AG04450 (cell line): ENCODE measurements at regions not wholly inside any gene's neighbourhood (a gene's known extent, or its start where the extent isn't known, plus 50 kb on each side); places are given as distances from the start of the nearest gene placed in this dataset.

ENCODE experiments used
- CTCF ChIA-PET: fragments of 300-600, 350-600 bp; formaldehyde crosslinking; extraction: SDS; loops from one replicate; lab custom pipeline; 2022; ENCODE audit warnings: antibody characterized with exemption, inconsistent platforms; lab: Charles Lee
- POLR2A ChIA-PET: fragments of 350-600 bp; formaldehyde crosslinking; extraction: SDS; loops from one replicate; lab custom pipeline; 2021; ENCODE audit warnings: antibody characterized with exemption, inconsistent platforms; lab: Yijun Ruan, JAX
- DNase-seq: peaks from one replicate; pipeline ENCODE4 v3.0.0-alpha.2; 2011; ENCODE audit warnings: low read depth, low spot score
- H3K27ac ChIP-seq: one replicate; pipeline ENCODE4 v1.5.1; 2012; ENCODE audit warnings: low read depth, low read length, control low read depth
- H3K27me3 ChIP-seq: one replicate; pipeline ENCODE4 v1.6.0; 2012; ENCODE audit warnings: low read length; ENCODE audit not compliant: control insufficient read depth, insufficient read depth
- H3K4me3 ChIP-seq: 2 replicates; pipeline ENCODE4 v1.5.1; 2011; ENCODE audit warnings: mild to moderate bottlenecking, low read depth, low read length, control low read depth
- H3K9me3 ChIP-seq: 2 replicates; pipeline ENCODE4 v1.5.1; 2012; ENCODE audit warnings: low read length; ENCODE audit not compliant: control insufficient read depth, insufficient read depth
- CTCF ChIP-seq: IDR thresholded peaks from 2 replicates; pipeline ENCODE4 v1.5.1; 2011; ENCODE audit warnings: low read depth, low read length, control low read depth, inconsistent platforms

GRCh38 chr14:34246206-34246605 is 215.8 kb downstream of the SPTSSA start:
- no peak overlapping the region for H3K4me3 ChIP-seq
- no peak overlapping the region for H3K27ac ChIP-seq
- CTCF ChIA-PET: no interaction called here
- no peak for DNase-seq
- POLR2A ChIA-PET: no interaction called here
- no peaks in the 10 kb centered on the region for H3K9me3 ChIP-seq
- H3K27me3 ChIP-seq: peaks cover 3% of the 10 kb centered on the region
- no peak for TF ChIP-seq CTCF

GRCh38 chr14:34243401-34243800 is 218.6 kb downstream of the SPTSSA start:
- H3K9me3 ChIP-seq: no peaks in the 10 kb centered on the region
- no peak overlapping the region for H3K27ac ChIP-seq
- CTCF ChIA-PET: no interaction called here
- POLR2A ChIA-PET: no interaction called here
- peaks cover 4% of the 10 kb centered on the region for H3K27me3 ChIP-seq
- H3K4me3 ChIP-seq: no peak overlapping the region
- TF ChIP-seq CTCF: no peak
- no peak for DNase-seq

- POLR2A ChIA-PET: no interaction called here
- Histone ChIP-seq H3K27ac (no peak overlapping the region), H3K9me3 (no peaks in the 10 kb centered on the region), H3K4me3 (no peak overlapping the region), H3K27me3 (peaks cover 4% of the 10 kb centered on the region)
- no peak for DNase-seq
- CTCF ChIA-PET: no interaction called here
- no peak for TF ChIP-seq CTCF
These were observed 219.0 kb downstream of the SPTSSA start for GRCh38 chr14:34243001-34243400.

GRCh38 chr14:34241185-34241711 is 220.8 kb downstream of the SPTSSA start:
- H3K4me3 ChIP-seq: no peak overlapping the region
- no peak for DNase-seq
- no peaks in the 10 kb centered on the region for H3K9me3 ChIP-seq
- H3K27ac ChIP-seq: no peak overlapping the region
- ChIA-PET POLR2A (no interaction called here), CTCF (interaction anchor here (1.0 kb wide), 1 partner anchor 13 kb away, joined by 6 read pairs; no protein-coding TSS in a partner anchor)
- no peak for TF ChIP-seq CTCF
- H3K27me3 ChIP-seq: peaks cover 4% of the 10 kb centered on the region

- Histone ChIP-seq H3K9me3 (no peaks in the 10 kb centered on the region), H3K27ac (no peak overlapping the region), H3K4me3 (no peak overlapping the region), H3K27me3 (peaks cover 4% of the 10 kb centered on the region)
- DNase-seq: no peak
- CTCF ChIA-PET: interaction anchor here (1.0 kb wide), 1 partner anchor 400 kb away, joined by 3 read pairs; no protein-coding TSS in a partner anchor
- POLR2A ChIA-PET: no interaction called here
- TF ChIP-seq CTCF: no peak
These were observed 223.4 kb downstream of the SPTSSA start for GRCh38 chr14:34238610-34239009.
